ENCODE measurements at regions not wholly inside any gene's neighbourhood (a gene's known extent, or its start where the extent isn't known, plus 50 kb on each side); places are given as distances from the start of the nearest gene placed in this dataset.

DNA sequence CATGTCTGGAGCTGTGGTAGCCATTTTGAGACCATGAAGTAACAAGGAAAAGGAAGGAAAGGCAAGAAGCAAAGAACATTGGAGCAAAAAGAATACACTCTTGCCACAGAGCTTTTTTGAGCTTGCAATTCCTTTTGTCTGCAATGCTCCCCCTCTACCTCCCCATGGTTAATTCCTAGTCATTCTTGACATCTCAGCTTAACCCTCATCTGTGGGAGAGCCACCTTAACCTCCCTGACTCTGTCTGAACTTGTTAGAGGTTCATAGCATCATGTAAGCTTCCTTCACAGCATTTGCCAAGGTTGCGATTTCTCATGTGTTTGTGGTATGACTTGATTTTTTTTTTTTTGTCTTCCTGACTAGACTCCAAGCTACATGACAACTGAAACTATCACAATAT is 564.1 kb upstream of the PLXNA2 start:
- DNase-seq, result no peak

DNA sequence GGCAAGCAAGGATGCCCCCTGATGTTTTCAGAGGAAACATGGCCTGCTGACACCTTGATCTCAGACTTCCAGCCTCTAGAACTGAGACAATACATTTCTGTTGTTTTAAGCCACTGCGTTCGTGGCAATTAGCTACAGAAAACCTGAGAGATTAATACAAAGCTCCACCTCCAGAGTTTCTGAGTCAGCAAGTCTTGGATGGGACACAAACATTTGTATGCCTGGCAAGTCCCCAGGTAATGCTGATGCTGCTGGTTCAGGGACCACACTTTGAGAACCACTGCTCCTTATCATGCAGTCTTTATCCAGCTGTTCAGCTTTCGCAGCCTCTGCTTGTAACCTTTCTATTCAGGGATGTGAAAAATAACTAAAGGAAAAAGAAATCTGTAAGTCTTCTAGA is 565.7 kb upstream of the PLXNA2 start:
- DNase-seq, result no peak

GRCh38 chr1:208818770-208819445 is 574.7 kb upstream of the PLXNA2 start:
- DNase-seq, result no peak

DNA sequence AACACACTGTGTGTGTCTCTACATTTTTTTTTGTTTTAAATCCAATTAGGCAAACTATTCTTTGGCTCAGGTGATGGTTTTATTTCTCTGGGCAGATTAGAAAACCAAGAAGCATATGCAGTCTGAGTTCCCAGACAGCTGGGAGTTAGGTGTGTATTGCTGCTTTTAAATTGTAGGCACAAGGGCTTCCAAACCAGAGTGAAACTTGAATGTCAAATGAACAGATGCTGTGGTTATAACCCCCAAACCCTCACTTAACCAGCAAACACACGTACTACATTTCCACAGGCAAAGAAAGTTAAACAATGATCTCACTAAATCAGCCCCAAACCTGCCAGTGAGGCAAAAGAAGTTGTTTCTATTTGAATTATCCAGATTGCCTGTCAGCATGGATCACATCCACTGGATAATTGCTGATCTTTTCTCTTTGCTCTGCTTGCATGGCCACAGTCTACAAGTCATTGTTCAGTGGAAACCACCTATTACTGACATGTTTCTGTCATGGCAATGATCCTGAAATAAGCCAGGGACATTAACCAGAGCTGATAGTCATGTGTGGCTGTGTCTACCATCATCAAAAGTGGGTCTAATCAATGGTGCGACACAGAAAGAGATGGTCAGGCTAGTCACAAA is 576.5 kb upstream of the PLXNA2 start:
- DNase-seq, result no peak

DNA sequence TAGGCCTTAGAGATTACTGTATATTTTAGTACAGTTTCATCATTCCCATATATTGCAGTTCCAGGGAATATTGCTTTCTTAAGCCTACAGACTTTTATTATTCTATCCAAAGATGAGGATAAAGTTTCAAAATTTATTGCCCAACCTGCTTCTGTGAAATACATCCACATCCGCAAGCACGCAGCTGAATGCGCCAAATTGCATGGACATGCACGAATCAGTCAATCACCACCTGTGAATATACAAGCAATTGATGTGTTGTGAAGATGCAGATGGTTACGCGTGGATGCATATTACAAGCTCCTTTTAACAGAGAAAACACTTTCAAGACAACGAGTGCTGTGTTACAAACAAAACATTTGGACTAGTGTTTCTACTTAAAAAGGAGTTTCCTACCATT is 577.8 kb upstream of the PLXNA2 start:
- no peak for DNase-seq

DNA sequence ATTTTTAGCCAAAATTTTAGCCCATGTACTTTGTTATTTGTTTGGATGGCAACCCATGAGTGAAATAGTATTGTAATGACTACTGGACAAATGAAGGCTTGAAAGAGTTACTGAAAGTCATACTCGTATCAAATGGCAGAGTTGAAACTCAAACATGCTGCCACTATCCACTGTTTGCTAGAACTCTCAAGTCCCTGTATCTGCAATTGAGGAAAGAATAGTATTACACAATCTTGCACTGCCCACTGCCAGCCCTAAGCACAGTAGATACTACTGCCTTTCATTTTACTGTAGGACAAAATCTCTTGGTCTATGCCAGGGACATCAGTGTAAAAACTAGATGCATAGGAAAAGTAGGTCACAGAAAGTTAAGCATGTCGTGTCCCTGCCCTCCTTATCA is 581.1 kb upstream of the PLXNA2 start:
- no peak for DNase-seq

GRCh38 chr1:208829595-208829994 is 585.4 kb upstream of the PLXNA2 start:
- DNase-seq, result no peak

DNA sequence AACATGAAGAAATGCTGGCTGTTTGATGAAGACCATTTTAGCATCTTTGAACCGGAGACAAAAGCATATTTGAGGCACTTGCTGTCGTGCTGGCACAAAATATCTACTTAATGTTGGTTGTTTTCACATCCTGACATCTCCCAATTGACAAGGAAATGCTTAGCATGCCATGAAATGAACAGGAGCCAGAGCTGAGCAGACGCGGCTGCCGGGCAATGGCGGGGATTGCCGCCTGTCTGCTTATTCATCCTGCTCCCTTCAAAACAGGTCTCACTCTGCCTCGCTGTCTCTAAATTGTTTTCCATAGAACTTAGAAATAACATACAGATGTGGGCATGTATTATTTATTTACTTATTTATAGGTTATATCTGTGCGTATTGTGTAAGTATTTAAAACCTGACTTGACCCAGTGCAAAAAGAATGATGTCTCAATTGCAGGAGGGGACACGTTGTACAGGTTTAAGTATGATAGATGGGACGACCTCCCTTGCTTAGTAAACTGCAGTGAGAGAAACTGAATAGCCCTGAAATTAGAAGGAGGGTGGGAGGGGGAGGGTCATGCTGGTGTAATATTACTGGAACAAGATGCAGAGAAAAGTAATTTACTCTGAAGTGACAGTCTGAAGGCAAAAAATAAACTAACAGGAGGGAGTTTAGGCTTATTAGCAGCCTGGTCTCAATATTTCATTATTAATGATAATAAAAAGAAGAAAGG is 590.4 kb upstream of the PLXNA2 start:
- no peak for DNase-seq

- DNase-seq, result no peak
Observed at GRCh38 chr1:208835097-208835463, 590.9 kb upstream of the PLXNA2 start.

DNA sequence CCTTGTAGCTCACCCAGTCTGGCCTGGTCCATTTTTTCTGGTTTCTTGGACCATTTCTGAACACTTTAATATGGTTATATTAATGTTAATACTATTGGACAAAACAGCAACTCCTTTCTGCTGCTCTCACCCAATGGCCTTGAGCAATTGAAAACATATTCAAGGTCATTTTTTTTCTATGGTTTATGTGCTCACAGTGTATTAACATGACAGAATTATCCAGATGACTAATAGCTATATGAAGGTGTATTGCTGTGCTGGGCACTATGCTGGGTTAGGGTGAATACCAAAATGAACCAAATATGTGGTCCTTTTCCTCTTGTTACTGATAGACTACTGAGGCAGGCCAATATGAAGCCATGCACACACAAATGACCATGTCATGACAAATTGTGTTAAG is 591.6 kb upstream of the PLXNA2 start:
- no peak for DNase-seq

- DNase-seq, result no peak
Observed at GRCh38 chr1:208837242-208837641, 593.1 kb upstream of the PLXNA2 start.

DNA sequence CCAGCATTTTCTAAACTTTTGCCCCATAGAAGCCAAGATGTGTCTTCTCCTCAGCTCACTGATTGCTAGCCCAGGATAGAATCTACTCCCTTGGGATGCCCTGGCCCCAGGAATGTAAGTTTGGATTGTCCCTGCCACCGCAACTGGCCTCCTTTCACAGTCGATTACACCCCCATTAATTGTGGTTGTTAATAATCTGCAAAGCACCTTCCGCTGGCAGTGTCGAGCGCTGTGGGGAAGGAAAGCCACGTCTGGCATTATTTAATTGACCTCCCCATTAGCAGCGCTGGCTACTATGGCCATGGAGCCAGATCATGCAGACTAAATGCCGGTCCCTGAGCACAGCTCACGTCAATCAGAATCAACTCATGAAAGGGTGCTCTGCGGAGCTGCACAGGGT is 597.3 kb upstream of the PLXNA2 start:
- no peak for DNase-seq

- DNase-seq, result no peak
Observed at GRCh38 chr1:208842451-208842850, 598.3 kb upstream of the PLXNA2 start.

GRCh38 chr1:208844158-208844557 is 600.0 kb upstream of the PLXNA2 start:
- no peak for DNase-seq

DNA sequence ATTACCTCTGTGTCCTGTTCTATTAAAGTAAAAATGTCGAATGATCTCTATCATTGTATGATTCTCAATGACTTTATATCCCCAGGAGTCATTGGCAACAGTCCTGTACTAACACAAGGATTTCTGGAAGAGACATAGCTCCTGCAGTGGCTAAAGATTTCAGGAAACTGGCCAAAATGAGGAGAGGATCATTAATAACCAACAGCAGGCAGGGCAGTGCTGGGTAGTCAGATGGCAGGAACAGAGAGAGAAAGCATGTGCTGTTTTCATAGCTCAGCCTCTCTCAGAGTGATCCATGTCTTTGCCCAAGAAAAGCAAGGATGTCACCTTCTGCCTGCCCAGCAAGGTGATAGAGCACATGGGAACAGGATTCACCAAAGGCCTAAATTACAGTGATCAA is 604.7 kb upstream of the PLXNA2 start:
- no peak for DNase-seq

GRCh38 chr1:208850442-208850841 is 606.3 kb upstream of the PLXNA2 start:
- no peak for DNase-seq

GRCh38 chr1:208851366-208851765 is 607.2 kb upstream of the PLXNA2 start:
- DNase-seq, result no peak

DNA sequence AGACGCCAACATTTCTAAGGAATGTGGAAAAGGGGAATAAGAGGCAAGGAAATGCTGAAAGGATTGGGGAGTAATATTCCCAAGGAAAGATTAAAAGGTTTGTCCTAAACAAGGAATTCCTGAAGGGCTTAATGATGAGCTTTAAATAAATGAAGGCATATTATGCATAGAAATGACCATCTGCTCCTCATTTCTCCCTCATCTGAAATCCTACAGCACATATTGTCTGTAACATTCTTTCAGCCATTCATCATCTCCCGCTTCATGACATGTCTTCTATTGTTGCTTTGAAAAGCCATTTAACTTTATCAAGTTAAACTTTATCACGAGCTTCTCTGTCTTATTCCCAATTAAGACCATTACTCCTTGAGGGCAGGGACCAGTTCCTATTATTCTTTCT is 608.7 kb upstream of the PLXNA2 start:
- DNase-seq, result no peak

DNA sequence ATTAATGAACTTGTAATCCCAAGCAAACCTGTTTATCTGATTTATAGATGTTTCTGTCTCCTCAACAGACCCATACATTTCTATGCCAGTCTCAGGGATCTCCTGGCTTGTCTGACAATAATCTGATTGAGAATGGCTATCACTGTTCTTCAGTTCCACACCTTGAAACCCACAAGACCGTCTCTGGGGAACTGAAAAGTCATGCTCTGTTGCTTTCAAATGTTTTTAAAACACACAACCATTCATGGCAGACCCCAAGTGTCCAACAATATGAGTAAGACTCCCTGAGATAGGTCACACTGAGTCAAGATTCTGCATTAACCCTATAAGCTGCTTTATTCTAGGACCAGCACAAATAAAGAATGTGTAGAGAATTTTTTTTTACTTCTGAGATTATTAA is 611.2 kb upstream of the PLXNA2 start:
- DNase-seq, result no peak

GRCh38 chr1:208857465-208857864 is 613.3 kb upstream of the PLXNA2 start:
- no peak for DNase-seq

GRCh38 chr1:208858738-208859137 is 614.6 kb upstream of the PLXNA2 start:
- no peak for DNase-seq

- DNase-seq, result no peak
Observed at GRCh38 chr1:208864366-208864965, 620.3 kb upstream of the PLXNA2 start.

- no peak for DNase-seq
Observed at GRCh38 chr1:208866386-208866955, 622.3 kb upstream of the PLXNA2 start.

DNA sequence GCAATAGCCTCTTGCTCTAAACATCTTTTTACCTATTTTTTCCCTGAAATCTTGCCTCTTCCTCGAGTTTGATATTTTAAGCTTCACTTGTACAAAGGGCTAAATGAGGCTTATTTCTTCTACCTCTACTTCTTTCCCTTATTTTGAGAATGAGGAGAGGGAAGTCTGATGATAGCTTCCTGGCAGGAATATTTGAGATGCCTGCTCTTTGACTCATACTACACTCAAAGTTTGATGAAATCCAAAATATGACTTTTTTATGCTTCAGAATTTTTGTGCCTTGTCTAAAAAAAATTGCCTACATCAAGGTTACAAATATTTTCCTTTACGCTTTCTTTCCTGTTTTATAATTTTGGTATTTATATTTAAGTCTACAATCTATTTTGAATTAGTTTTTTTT is 624.4 kb upstream of the PLXNA2 start:
- DNase-seq, result no peak

Measured in activated naive CD4-positive, alpha-beta T cell treated with Interleukin-2 at 50 U/mL for 16 hours (primary cell).